Fibroblast of gingiva (primary cell): ENCODE measurements at regions not wholly inside any gene's neighbourhood (a gene's known extent, or its start where the extent isn't known, plus 50 kb on each side); places are given as distances from the start of the nearest gene placed in this dataset.
A peak's percentile ranks its signal among the peaks of the same experiment; 100 is the strongest.

Source experiments
- DNase-seq: peaks from one replicate; pipeline ENCODE4 v3.0.0-alpha.2; 2011; ENCODE audit warnings: low read depth

- DNase-seq = no peak
Observed at GRCh38 chr3:8255725-8256124, 245.9 kb upstream of the LMCD1 start.

GRCh38 chr3:8256441-8257071, 245.1 kb upstream of the LMCD1 start:
- DNase-seq = no peak

GRCh38 chr3:8261018-8261417, 240.6 kb upstream of the LMCD1 start:
- no peak for DNase-seq

GRCh38 chr3:8266730-8267131, 234.9 kb upstream of the LMCD1 start:
- no peak for DNase-seq

GRCh38 chr3:8273479-8273878, 228.1 kb upstream of the LMCD1 start:
- no peak for DNase-seq

- no peak for DNase-seq
Observed at GRCh38 chr3:8276056-8276455, 225.6 kb upstream of the LMCD1 start.

GRCh38 chr3:8276506-8276905, 225.1 kb upstream of the LMCD1 start:
- no peak for DNase-seq

GRCh38 chr3:8278448-8278847, 223.2 kb upstream of the LMCD1 start:
- DNase-seq = no peak

GRCh38 chr3:8279476-8279875, 222.1 kb upstream of the LMCD1 start:
- no peak for DNase-seq

GRCh38 chr3:8279886-8280550, 221.6 kb upstream of the LMCD1 start:
- DNase-seq = no peak

- no peak for DNase-seq
Observed at GRCh38 chr3:8282541-8283165, 219.0 kb upstream of the LMCD1 start.

- no peak for DNase-seq
Observed at GRCh38 chr3:8283193-8283592, 218.4 kb upstream of the LMCD1 start.

GRCh38 chr3:8286086-8286485, 215.5 kb upstream of the LMCD1 start:
- DNase-seq = no peak

GRCh38 chr3:8286749-8287148, 214.9 kb upstream of the LMCD1 start:
- no peak for DNase-seq

GRCh38 chr3:8290611-8291010, 211.0 kb upstream of the LMCD1 start:
- no peak for DNase-seq

GRCh38 chr3:8296461-8296860, 205.2 kb upstream of the LMCD1 start:
- no peak for DNase-seq

- DNase-seq = no peak
Observed at GRCh38 chr3:8298021-8298954, 203.3 kb upstream of the LMCD1 start.

GRCh38 chr3:8301977-8302735, 199.5 kb upstream of the LMCD1 start:
- peak; percentile 44 for DNase-seq

GRCh38 chr3:8303466-8303865, 198.2 kb upstream of the LMCD1 start:
- DNase-seq = no peak

GRCh38 chr3:8305371-8305770, 196.3 kb upstream of the LMCD1 start:
- DNase-seq = no peak

- no peak for DNase-seq
Observed at GRCh38 chr3:8307545-8308110, 194.0 kb upstream of the LMCD1 start.
